SH-SY5Y (cell line): ENCODE measurements at regions not wholly inside any gene's neighbourhood (a gene's known extent, or its start where the extent isn't known, plus 50 kb on each side); places are given as distances from the start of the nearest gene placed in this dataset.

Experiments used
- GATA2 ChIP-seq: IDR thresholded peaks from 2 replicates; pipeline ENCODE4 v1.6.1; 2011; ENCODE audit warnings: mild to moderate bottlenecking, low read depth, low read length
- GATA3 ChIP-seq: IDR thresholded peaks from 2 replicates; pipeline ENCODE4 v1.6.1; 2011; ENCODE audit warnings: low read depth, mild to moderate bottlenecking, low read length, moderate library complexity

- TF ChIP-seq GATA3 (no peak), GATA2 (no peak)
These were observed 207.5 kb upstream of the PELI2 start for GRCh38 chr14:55910601-55911243.
